VCaP (cell line): ENCODE measurements at regions not wholly inside any gene's neighbourhood (a gene's known extent, or its start where the extent isn't known, plus 50 kb on each side); places are given as distances from the start of the nearest gene placed in this dataset.

Experiments used
- H3K27ac ChIP-seq: fragments of 450-650 bp; 2 replicates; pipeline ENCODE4 v1.5.1; 2017
- TF ChIP-seq, protein P1 (sequence below): fragments of 450-650 bp; conservative IDR thresholded peaks from 2 replicates; pipeline ENCODE4 v1.5.1; 2017; ENCODE audit warnings: mild to moderate bottlenecking, moderate library complexity

- TF ChIP-seq, protein P1, sequence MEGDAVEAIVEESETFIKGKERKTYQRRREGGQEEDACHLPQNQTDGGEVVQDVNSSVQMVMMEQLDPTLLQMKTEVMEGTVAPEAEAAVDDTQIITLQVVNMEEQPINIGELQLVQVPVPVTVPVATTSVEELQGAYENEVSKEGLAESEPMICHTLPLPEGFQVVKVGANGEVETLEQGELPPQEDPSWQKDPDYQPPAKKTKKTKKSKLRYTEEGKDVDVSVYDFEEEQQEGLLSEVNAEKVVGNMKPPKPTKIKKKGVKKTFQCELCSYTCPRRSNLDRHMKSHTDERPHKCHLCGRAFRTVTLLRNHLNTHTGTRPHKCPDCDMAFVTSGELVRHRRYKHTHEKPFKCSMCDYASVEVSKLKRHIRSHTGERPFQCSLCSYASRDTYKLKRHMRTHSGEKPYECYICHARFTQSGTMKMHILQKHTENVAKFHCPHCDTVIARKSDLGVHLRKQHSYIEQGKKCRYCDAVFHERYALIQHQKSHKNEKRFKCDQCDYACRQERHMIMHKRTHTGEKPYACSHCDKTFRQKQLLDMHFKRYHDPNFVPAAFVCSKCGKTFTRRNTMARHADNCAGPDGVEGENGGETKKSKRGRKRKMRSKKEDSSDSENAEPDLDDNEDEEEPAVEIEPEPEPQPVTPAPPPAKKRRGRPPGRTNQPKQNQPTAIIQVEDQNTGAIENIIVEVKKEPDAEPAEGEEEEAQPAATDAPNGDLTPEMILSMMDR = no peak
- H3K27ac ChIP-seq = no peak overlapping the region
These were observed 58.8 kb upstream of the TARDBP start for GRCh38 chr1:10953505-10954193.

- no peak overlapping the region for H3K27ac ChIP-seq
- TF ChIP-seq, protein P1 = no peak
These were observed 55.3 kb upstream of the TARDBP start for GRCh38 chr1:10957133-10957532.

DNA sequence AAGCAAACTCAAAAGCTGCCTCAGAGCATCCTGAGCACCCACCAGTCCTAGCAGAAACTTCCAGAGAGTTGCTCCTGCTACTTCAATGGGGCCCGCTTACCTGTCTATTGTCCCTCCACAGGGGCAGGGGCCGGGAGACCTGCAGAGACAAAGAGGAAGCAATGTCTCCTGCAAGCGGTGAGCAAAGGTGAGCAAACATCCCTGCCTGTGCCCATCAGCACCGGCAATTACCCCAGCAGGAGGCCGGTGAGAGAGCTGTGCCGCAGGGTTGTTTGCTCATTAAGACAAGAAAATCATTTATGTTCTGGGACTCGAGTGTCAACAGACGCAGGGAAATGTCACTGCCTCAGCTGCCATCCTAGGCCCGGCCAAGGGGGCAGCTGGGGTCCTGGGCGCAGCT is 53.8 kb upstream of the TARDBP start:
- TF ChIP-seq, protein P1 = no peak
- no peak overlapping the region for H3K27ac ChIP-seq

- H3K27ac ChIP-seq = no peak overlapping the region
- TF ChIP-seq, protein P1 = peak; percentile 86
These were observed 51.8 kb upstream of the TARDBP start for GRCh38 chr1:10960411-10961299.

- TF ChIP-seq, protein P1 = peak; percentile 71
- H3K27ac ChIP-seq = no peak overlapping the region
These were observed 51.1 kb upstream of the TARDBP start for GRCh38 chr1:10961300-10961833.

GRCh38 chr1:10962483-10962882 is 50.0 kb upstream of the TARDBP start:
- H3K27ac ChIP-seq = no peak overlapping the region
- TF ChIP-seq, protein P1 = no peak
